ENCODE measurements at regions not wholly inside any gene's neighbourhood (a gene's known extent, or its start where the extent isn't known, plus 50 kb on each side); places are given as distances from the start of the nearest gene placed in this dataset.

- no peak for TF ChIP-seq CTCF (IDR thresholded peaks at IDR 0.05)
- no peak for TF ChIP-seq POLR2A (IDR thresholded peaks at IDR 0.05)
These were observed 470.5 kb upstream of the ID2 start for GRCh38 chr2:8211384-8211783.
